Adrenal gland (tissue), 9 donors: ENCODE measurements at regions not wholly inside any gene's neighbourhood (a gene's known extent, or its start where the extent isn't known, plus 50 kb on each side); places are given as distances from the start of the nearest gene placed in this dataset.

Experiments used
- DNase-seq, 7 donors: peaks; one replicate each; pipeline ENCODE4 v3.0.0-alpha.2; 2019 to 2020
- H3K27ac ChIP-seq, 5 donors: fragments of 200-600 bp; sonication (generic) in 4 of 5; 1 replicate in 3 of 5; 2 replicates in 2 of 5; pipeline versions ENCODE4 v1.5.1 to v1.8.0; 2016 to 2020; ENCODE audit warnings: mild to moderate bottlenecking in 1 of 5
- H3K27me3 ChIP-seq: fragments of 200-600 bp; 2 replicates; pipeline ENCODE4 v1.8.0; 2021
- H3K36me3 ChIP-seq, 2 donors: fragments of 200-600 bp; replicated peaks in 1 of 2; 1 replicate in 1 of 2; 2 replicates in 1 of 2; pipeline versions ENCODE4 v1.5.1 to v1.8.0; 2018 to 2022
- H3K4me1 ChIP-seq, 2 donors: fragments of 200-600 bp; replicated peaks in 1 of 2; 1 replicate in 1 of 2; 2 replicates in 1 of 2; pipeline versions ENCODE4 v1.5.1 to v1.8.0; 2018 to 2021
- H3K4me3 ChIP-seq, 4 donors: fragments of 200-600 bp; sonication (generic) in 3 of 4; one replicate each; pipeline ENCODE4 v1.5.1; 2016 to 2018
- H3K9me3 ChIP-seq, 3 donors: fragments of 200-600 bp; sonication (generic) in 1 of 3; replicated peaks in 1 of 3; 1 replicate in 2 of 3; 2 replicates in 1 of 3; pipeline versions ENCODE4 v1.5.1 to v1.8.0; 2016 to 2021
- POLR2A ChIP-seq, 2 donors: fragments of 450-650 bp; IDR thresholded peaks; one replicate each; pipeline ENCODE4 v1.6.1; 2017; ENCODE audit warnings: antibody characterized with exemption in 2 of 2, mild to moderate bottlenecking in 2 of 2, moderate library complexity in 1 of 2
- WGBS, 4 donors: extraction: QIAGEN DNeasy Blood & Tissue Kit in 2 of 4; methylation state at CpG; one replicate each; pipeline versions ENCODE4 v1.1.5 to v1.1.7; 2013 to 2017; 5-methylcytosine and 5-hydroxymethylcytosine counted together
- intact Hi-C, 2 donors: fragments of 100-400 bp; cut with DNase I; formaldehyde crosslinking; loops; one replicate each; pipeline versions ENCODE4 v1.14.1 to v1.15.0; 2022 to 2023
- TF ChIP-seq, protein P1 (sequence below), 6 experiments: fragments of 450-650 bp in 4 of 6; fragments of 200-600 bp in 2 of 6; sonication (generic) in 1 of 6; IDR thresholded peaks; 1 replicate in 5 of 6; 2 replicates in 1 of 6; pipeline versions ENCODE4 v1.5.1 to v1.8.0; 2016 to 2021; ENCODE audit warnings: antibody characterized with exemption in 6 of 6, mild to moderate bottlenecking in 2 of 6, moderate library complexity in 1 of 6
- donor health status: healthy with polysubstance abuse.
- donor health status: Bipolar disorder and iron deficiency.
- donor health status: DM: yes; HTN: yes; CAD: no.
- donor health status: DM: no; HTN: no; CAD: no.
- donor health status: DM: no; HTN: no; CAD: no.

DNA sequence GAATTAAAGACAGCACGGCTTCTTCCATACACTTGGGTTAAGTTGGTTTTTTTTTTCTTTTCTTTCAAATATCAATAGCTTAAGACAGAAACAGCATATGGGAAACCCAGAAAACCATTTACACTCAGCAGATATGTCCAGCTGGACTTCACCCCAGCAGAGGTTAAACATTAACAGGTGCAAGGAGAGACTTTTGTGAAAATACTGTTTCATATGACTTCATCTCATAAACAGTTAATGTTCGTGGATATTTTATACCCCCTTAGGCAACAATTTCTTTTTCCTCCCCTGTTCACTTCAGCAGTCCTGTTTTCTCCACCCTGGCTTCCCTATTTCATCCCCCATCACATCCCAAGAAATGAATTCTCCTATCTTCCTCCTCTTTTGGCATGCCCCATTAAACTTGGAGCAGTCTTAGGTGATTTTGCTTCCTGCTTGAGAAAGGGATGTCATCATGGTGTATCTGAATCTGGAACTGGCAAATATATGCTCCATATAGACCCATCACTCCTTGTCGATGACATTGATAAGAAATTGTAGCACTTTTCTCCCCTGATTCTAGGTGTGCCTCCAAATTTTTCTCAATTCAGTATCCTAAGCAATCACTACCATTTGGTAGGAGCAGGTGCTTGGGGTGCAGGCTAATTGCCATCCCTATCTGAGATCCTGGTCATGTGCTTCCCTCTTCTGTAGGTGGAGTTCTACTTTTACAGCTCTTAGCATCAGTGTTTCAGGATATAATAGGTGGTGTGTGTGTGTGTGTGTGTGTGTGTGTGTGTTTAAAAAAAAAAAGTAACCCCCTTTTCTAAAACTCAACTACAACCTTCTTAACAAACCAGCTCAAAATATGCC, 67.9 kb downstream of the BMP4 start:
- Histone ChIP-seq H3K36me3 (no peaks in the 10 kb centered on the region), H3K27me3 (no peaks in the 10 kb centered on the region), H3K4me1 (no peaks in the 10 kb centered on the region), H3K4me3 (no peak overlapping the region), H3K9me3 (no peaks in the 10 kb centered on the region), H3K27ac (no peak overlapping the region)
- TF ChIP-seq POLR2A (IDR thresholded peaks at IDR 0.05), result no peak
- TF ChIP-seq, protein P1, sequence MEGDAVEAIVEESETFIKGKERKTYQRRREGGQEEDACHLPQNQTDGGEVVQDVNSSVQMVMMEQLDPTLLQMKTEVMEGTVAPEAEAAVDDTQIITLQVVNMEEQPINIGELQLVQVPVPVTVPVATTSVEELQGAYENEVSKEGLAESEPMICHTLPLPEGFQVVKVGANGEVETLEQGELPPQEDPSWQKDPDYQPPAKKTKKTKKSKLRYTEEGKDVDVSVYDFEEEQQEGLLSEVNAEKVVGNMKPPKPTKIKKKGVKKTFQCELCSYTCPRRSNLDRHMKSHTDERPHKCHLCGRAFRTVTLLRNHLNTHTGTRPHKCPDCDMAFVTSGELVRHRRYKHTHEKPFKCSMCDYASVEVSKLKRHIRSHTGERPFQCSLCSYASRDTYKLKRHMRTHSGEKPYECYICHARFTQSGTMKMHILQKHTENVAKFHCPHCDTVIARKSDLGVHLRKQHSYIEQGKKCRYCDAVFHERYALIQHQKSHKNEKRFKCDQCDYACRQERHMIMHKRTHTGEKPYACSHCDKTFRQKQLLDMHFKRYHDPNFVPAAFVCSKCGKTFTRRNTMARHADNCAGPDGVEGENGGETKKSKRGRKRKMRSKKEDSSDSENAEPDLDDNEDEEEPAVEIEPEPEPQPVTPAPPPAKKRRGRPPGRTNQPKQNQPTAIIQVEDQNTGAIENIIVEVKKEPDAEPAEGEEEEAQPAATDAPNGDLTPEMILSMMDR (IDR thresholded peaks at IDR 0.05), result no peak
- intact Hi-C loops, result no loop called here
- 83 to 91% (median 89%) methylated on average over 3 of the region's 3 CpGs for WGBS, 4 donors
- no peak for DNase-seq

- peaks cover 6% of the 10 kb centered on the region for H3K27me3 ChIP-seq
- H3K27ac ChIP-seq, result no peak overlapping the region
- no peaks in the 10 kb centered on the region for H3K36me3 ChIP-seq
- H3K4me1 ChIP-seq, result no peaks in the 10 kb centered on the region
- H3K4me3 ChIP-seq, result no peak overlapping the region
- no peak for DNase-seq
- H3K9me3 ChIP-seq, result no peaks in the 10 kb centered on the region
- intact Hi-C loops, result no loop called here
- TF ChIP-seq POLR2A (IDR thresholded peaks at IDR 0.05), result no peak
- TF ChIP-seq, protein P1 (IDR thresholded peaks at IDR 0.05), result no peak
- 65 to 80% (median 78%) methylated on average over 1 of the region's 1 CpG for WGBS, 4 donors
These were observed 71.4 kb downstream of the BMP4 start for GRCh38 chr14:53885136-53885640.

DNA sequence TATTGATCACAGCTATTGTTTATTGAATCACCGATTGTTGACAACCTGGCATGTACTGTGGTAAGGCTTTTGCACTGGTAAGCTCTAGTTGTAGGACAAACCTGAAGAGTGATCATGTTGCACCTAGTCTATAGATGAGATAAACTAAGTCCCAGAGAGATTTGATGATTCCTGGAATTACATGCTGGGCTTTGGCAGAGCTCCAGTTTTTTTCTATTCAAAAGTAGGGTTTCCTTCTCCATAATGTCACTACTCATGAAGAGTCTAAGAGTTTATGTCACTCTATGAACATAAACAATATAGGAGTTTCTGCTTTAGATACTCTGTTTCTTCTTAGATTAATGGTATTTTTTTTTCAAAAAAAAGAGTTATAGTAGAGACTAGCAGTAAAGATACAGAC, 72.0 kb downstream of the BMP4 start:
- TF ChIP-seq, protein P1 (IDR thresholded peaks at IDR 0.05), result no peak
- TF ChIP-seq POLR2A (IDR thresholded peaks at IDR 0.05), result no peak
- DNase-seq, result no peak
- intact Hi-C loops, result no loop called here
- H3K27ac ChIP-seq, result no peak overlapping the region
- WGBS, 4 donors, result 94 to 95% (median 95%) methylated on average over 1 of the region's 1 CpG
- peaks cover 6% of the 10 kb centered on the region for H3K27me3 ChIP-seq
- no peaks in the 10 kb centered on the region for H3K9me3 ChIP-seq
- H3K4me3 ChIP-seq, result no peak overlapping the region
- no peaks in the 10 kb centered on the region for H3K36me3 ChIP-seq
- H3K4me1 ChIP-seq, result no peaks in the 10 kb centered on the region

DNA sequence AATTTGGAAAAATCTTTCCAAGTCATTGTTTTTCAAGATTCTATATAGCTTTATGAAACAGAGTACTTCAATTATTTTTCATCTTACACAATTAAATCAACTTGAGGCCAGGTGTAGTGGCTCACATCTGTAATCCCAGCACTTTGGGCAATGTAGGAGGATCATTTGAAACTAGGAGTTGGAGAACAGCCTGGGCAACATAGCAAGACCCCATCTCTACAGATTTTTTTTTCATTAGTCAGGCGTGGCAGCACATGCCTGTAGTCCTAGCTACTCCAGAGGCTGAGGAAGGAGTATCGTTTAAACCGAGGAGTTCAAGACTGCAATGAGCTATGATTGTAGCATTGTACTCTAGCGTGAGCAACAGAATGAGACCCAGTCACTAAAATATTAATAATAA, 72.9 kb downstream of the BMP4 start:
- DNase-seq, result no peak
- WGBS, 4 donors, result 87 to 95% (median 93%) methylated on average over 4 of the region's 4 CpGs
- H3K36me3 ChIP-seq, result no peaks in the 10 kb centered on the region
- H3K4me3 ChIP-seq, result no peak overlapping the region
- TF ChIP-seq POLR2A (IDR thresholded peaks at IDR 0.05), result no peak
- TF ChIP-seq, protein P1 (IDR thresholded peaks at IDR 0.05), result no peak
- intact Hi-C loops, result no loop called here
- H3K4me1 ChIP-seq, result no peaks in the 10 kb centered on the region
- H3K27me3 ChIP-seq, result peaks cover 6% of the 10 kb centered on the region
- H3K27ac ChIP-seq, result no peak overlapping the region
- no peaks in the 10 kb centered on the region for H3K9me3 ChIP-seq
